NAMALWA (cell line): ENCODE measurements at regions not wholly inside any gene's neighbourhood (a gene's known extent, or its start where the extent isn't known, plus 50 kb on each side); places are given as distances from the start of the nearest gene placed in this dataset.

Source experiments
- DNase-seq: peaks from one replicate; pipeline ENCODE4 v3.0.0-alpha.2; 2015; ENCODE audit warnings: low spot score

GRCh38 chrX:39956803-39957394 is 140.9 kb downstream of the BCOR start:
- DNase-seq: no peak

GRCh38 chrX:39957816-39958566 is 139.8 kb downstream of the BCOR start:
- no peak for DNase-seq

- no peak for DNase-seq
Measured at GRCh38 chrX:39958850-39959249, 138.9 kb downstream of the BCOR start.

GRCh38 chrX:39960219-39960618 is 137.5 kb downstream of the BCOR start:
- no peak for DNase-seq

GRCh38 chrX:39961441-39961840 is 136.3 kb downstream of the BCOR start:
- DNase-seq: no peak

GRCh38 chrX:39965051-39965573 is 132.6 kb downstream of the BCOR start:
- no peak for DNase-seq

- DNase-seq: no peak
Measured at GRCh38 chrX:39966176-39966575, 131.6 kb downstream of the BCOR start.

- DNase-seq: no peak
Measured at GRCh38 chrX:39967348-39967747, 130.4 kb downstream of the BCOR start.

- no peak for DNase-seq
Measured at GRCh38 chrX:39969099-39969818, 128.5 kb downstream of the BCOR start.

GRCh38 chrX:39969819-39970504 is 127.8 kb downstream of the BCOR start:
- DNase-seq: no peak

GRCh38 chrX:39971760-39972159 is 126.0 kb downstream of the BCOR start:
- DNase-seq: no peak

- DNase-seq: no peak
Measured at GRCh38 chrX:39972340-39972739, 125.4 kb downstream of the BCOR start.

GRCh38 chrX:39973810-39974209 is 123.9 kb downstream of the BCOR start:
- DNase-seq: no peak

- DNase-seq: no peak
Measured at GRCh38 chrX:39974270-39974669, 123.5 kb downstream of the BCOR start.

- no peak for DNase-seq
Measured at GRCh38 chrX:39975101-39975925, 122.4 kb downstream of the BCOR start.

- DNase-seq: no peak
Measured at GRCh38 chrX:39981946-39982345, 115.8 kb downstream of the BCOR start.

GRCh38 chrX:39982948-39983347 is 114.8 kb downstream of the BCOR start:
- DNase-seq: no peak

- DNase-seq: no peak
Measured at GRCh38 chrX:39983715-39984114, 114.0 kb downstream of the BCOR start.

GRCh38 chrX:39984191-39984956 is 113.4 kb downstream of the BCOR start:
- DNase-seq: no peak

- no peak for DNase-seq
Measured at GRCh38 chrX:39985071-39985470, 112.7 kb downstream of the BCOR start.

GRCh38 chrX:39985551-39985950 is 112.2 kb downstream of the BCOR start:
- no peak for DNase-seq
